Mesothelial cell of epicardium (in vitro differentiated cells): ENCODE measurements at regions not wholly inside any gene's neighbourhood (a gene's known extent, or its start where the extent isn't known, plus 50 kb on each side); places are given as distances from the start of the nearest gene placed in this dataset.

Source experiments
- DNase-seq, 2 experiments: peaks; one replicate each; pipeline ENCODE4 v3.0.0; 2021; ENCODE audit warnings: low spot score in 2 of 2; ENCODE audit not compliant: unreplicated experiment in 2 of 2
- H3K27ac Mint-ChIP-seq: 2 replicates; pipeline ENCODE4 v1.8.0; 2021; ENCODE audit warnings: mixed read lengths
- H3K27me3 Mint-ChIP-seq: 2 replicates; pipeline ENCODE4 v1.8.0; 2021; ENCODE audit warnings: low read depth, mixed read lengths
- H3K36me3 Mint-ChIP-seq: 2 replicates; pipeline ENCODE4 v1.8.0; 2021; ENCODE audit warnings: mixed read lengths
- H3K4me1 Mint-ChIP-seq: 2 replicates; pipeline ENCODE4 v1.8.0; 2021; ENCODE audit warnings: mixed read lengths
- H3K4me3 Mint-ChIP-seq: 2 replicates; pipeline ENCODE4 v1.8.0; 2021; ENCODE audit warnings: mild to moderate bottlenecking, moderate library complexity, mixed read lengths
- H3K9me3 Mint-ChIP-seq: 2 replicates; pipeline ENCODE4 v1.8.0; 2021; ENCODE audit warnings: mixed read lengths
- TF ChIP-seq, protein P1 (sequence below): fragments of 200-600 bp; sonication (generic); IDR thresholded peaks from one replicate; pipeline ENCODE4 v1.5.0; 2021; ENCODE audit warnings: antibody characterized with exemption; ENCODE audit not compliant: unreplicated experiment

DNA sequence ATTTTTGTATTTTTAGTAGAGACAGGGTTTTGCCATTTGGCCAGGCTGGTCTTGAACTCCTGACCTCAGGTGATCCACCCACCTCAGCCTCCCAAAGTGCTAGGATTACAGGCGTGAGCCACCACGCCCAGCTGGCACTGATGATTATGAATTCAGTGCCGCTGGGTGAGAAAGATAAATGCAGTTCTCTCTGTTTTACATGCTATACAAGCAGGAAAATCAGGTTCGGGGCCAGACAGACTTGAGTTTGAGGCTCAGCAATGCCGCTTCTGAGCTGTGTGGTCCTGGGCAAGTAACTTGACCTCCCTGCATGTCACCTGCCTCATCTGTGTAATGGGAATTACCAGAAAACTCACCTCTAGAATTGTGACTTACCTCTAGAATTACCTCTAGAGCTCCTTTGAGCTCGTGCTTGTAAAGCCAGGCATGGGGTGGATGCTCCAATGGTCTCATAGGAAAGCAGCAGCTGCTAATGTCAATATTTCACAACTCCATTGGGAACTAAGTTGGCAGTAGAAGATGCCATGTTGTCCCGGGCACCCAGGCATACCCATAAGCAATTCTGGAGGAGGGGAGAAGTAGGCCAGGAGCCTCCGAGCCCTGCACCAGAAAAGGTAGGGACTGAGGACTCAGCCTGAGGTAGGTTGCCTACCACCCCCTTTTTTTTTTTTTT, 119.8 kb upstream of the SLC25A33 start:
- TF ChIP-seq, protein P1, sequence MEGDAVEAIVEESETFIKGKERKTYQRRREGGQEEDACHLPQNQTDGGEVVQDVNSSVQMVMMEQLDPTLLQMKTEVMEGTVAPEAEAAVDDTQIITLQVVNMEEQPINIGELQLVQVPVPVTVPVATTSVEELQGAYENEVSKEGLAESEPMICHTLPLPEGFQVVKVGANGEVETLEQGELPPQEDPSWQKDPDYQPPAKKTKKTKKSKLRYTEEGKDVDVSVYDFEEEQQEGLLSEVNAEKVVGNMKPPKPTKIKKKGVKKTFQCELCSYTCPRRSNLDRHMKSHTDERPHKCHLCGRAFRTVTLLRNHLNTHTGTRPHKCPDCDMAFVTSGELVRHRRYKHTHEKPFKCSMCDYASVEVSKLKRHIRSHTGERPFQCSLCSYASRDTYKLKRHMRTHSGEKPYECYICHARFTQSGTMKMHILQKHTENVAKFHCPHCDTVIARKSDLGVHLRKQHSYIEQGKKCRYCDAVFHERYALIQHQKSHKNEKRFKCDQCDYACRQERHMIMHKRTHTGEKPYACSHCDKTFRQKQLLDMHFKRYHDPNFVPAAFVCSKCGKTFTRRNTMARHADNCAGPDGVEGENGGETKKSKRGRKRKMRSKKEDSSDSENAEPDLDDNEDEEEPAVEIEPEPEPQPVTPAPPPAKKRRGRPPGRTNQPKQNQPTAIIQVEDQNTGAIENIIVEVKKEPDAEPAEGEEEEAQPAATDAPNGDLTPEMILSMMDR = no peak
- H3K27me3 Mint-ChIP-seq = no peaks in the 10 kb centered on the region
- H3K36me3 Mint-ChIP-seq = no peaks in the 10 kb centered on the region
- DNase-seq = no peak
- no peaks in the 10 kb centered on the region for H3K9me3 Mint-ChIP-seq
- H3K4me3 Mint-ChIP-seq = no peak overlapping the region
- no peak overlapping the region for H3K27ac Mint-ChIP-seq
- H3K4me1 Mint-ChIP-seq = peaks cover 5% of the 10 kb centered on the region

DNA sequence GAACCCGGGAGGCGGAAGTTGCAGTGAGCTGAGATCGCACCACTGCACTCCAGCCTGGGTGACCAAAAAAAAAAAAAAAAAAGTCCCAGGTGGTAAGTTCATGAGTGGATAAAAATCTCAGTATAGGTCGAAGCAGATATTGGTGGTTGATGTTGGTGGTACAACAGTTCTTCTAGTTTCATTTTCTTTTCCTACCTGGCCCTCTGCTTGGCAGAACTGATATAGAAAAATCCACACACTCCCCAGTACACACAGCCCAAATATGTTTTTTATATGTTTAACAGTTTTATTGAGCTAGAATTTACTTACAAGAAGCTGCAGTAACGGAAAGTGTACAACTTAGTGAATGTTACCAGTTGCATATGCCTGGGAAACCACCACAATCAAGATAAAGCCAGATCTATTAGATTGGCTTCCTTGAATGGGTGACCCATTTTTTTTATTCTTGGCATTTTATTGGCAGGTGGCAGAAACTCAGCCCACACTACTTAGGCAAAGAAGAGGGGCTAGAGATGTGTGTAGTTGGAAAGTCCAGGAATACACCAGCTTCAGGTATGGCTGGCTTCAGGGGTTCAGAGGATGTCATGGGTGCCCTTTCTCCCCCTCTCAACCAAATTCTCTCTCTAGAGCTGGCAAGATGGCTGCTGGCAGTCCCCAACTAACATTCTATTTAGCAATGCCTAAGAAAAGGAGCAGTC, 118.3 kb upstream of the SLC25A33 start:
- TF ChIP-seq, protein P1 = no peak
- Mint-ChIP-seq H3K4me3 (no peak overlapping the region), H3K27me3 (no peaks in the 10 kb centered on the region), H3K4me1 (peaks cover 5% of the 10 kb centered on the region), H3K27ac (no peak overlapping the region), H3K9me3 (no peaks in the 10 kb centered on the region), H3K36me3 (no peaks in the 10 kb centered on the region)
- no peak for DNase-seq

DNA sequence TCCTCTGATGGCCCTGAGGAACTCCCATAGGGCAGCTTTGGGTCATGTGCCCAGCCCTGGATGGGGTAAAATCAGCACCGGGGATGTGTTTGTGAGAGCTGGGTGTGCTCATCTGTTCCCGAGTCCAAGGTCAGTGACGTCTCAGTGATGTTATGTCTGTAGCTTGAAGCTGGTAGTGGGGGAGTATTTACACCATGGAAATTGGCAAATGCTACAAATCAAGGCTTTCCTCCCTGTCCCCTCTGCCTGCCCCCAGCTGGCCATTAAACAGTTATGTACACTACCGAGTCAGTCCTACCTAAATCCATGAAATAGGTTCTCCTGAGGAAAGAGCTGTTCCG, 117.8 kb upstream of the SLC25A33 start:
- Mint-ChIP-seq H3K27ac (no peak overlapping the region), H3K9me3 (no peaks in the 10 kb centered on the region)
- TF ChIP-seq, protein P1 = no peak

DNA sequence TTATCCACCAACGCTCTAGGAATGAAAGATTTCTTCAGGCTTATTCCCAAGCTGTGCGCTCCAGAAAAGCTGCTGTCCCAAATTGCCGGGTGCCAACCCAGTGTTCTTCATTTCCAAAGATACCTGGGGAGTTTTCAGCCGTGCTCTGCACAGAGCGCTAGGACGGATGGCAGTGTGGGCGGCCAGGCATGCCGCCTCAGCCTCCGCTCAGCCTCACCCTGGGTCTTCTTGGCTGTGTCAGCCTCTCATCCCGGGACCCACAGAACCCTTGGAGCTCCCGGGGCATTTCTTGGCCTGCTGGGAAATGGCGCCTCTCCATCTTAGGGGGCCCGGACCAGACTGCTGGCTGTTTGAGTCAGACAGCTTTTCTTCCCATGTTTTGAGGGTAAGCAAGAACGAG, 116.9 kb upstream of the SLC25A33 start:
- DNase-seq = no peak
- Mint-ChIP-seq H3K27me3 (no peaks in the 10 kb centered on the region), H3K9me3 (no peaks in the 10 kb centered on the region), H3K4me3 (no peak overlapping the region), H3K27ac (no peak overlapping the region), H3K36me3 (no peaks in the 10 kb centered on the region), H3K4me1 (peaks cover 5% of the 10 kb centered on the region)
- TF ChIP-seq, protein P1 = no peak

More for the DNA sequence above, 117.8 kb upstream of the SLC25A33 start:
- Mint-ChIP-seq H3K36me3 (no peaks in the 10 kb centered on the region), H3K27me3 (no peaks in the 10 kb centered on the region), H3K4me3 (no peak overlapping the region), H3K4me1 (peaks cover 5% of the 10 kb centered on the region)
- DNase-seq = no peak

DNA sequence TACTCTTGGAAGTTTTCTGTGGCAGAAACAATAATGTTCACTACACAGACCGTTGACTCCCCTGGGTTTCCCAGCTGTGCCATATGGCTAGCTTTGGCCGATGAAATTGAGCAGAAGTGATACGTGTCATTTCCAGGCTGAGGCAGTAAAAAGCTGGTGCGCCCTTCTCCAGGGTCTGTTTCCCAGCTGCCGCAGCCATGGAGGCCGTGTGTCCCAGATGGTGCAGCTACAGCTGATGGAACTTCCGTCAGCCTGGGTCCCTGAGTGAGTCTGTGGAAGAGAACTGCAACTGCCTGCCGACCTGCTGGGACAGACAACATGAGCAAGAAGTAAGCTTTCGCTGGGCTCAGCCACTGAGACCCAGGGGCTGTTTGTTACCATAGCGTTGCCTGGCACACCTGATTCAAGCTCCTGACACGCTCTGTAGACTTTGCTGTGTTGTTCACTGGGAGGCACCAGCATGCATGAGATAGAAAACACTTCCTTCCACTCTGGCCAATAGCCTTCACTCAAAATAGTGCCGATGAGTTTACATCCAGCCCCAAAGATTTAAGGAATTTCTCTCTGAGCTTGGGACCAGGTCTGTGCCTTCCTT, 116.3 kb upstream of the SLC25A33 start:
- Mint-ChIP-seq H3K4me3 (no peak overlapping the region), H3K27me3 (no peaks in the 10 kb centered on the region), H3K27ac (no peak overlapping the region), H3K4me1 (peaks cover 5% of the 10 kb centered on the region), H3K36me3 (no peaks in the 10 kb centered on the region), H3K9me3 (no peaks in the 10 kb centered on the region)
- no peak for DNase-seq
- TF ChIP-seq, protein P1 = no peak
